A549 (cell line): ENCODE measurements at regions not wholly inside any gene's neighbourhood (a gene's known extent, or its start where the extent isn't known, plus 50 kb on each side); places are given as distances from the start of the nearest gene placed in this dataset.

Experiments
- ATAC-seq, 2 experiments: fragments of 200-7000 bp in 1 of 2; fragments of >200 bp in 1 of 2; cut with Nextera tagmentation in 1 of 2; cut with Tn5 transposase in 1 of 2; 3 replicates each; pipeline versions ENCODE4 v1.8.0 to v1.9.1; 2018 to 2020; ENCODE audit warnings: mild to moderate bottlenecking in 1 of 2, moderate library complexity in 1 of 2
- CTCF ChIA-PET: fragments of 300-600 bp; sonication (Branson Sonifier 250); formaldehyde crosslinking; extraction: SDS; loops from one replicate; lab custom pipeline; 2021; ENCODE audit warnings: antibody characterized with exemption, inconsistent platforms; lab: Yijun Ruan, JAX
- POLR2A ChIA-PET: fragments of 350-600 bp; formaldehyde crosslinking; extraction: SDS; loops from one replicate; lab custom pipeline; 2021; ENCODE audit warnings: antibody characterized with exemption, inconsistent platforms; lab: Yijun Ruan, JAX
- DNase-seq, 2 experiments: peaks; one replicate each; pipeline versions ENCODE4 v3.0.0 to v3.0.0-alpha.2; 2011 to 2016; ENCODE audit warnings: low read depth in 1 of 2, low spot score in 1 of 2
- FAIRE-seq: peaks from 2 replicates; lab custom pipeline; 2011; peaks lifted over from hg19 to GRCh38; lab: Jason Lieb, UNC
- H3K27ac ChIP-seq, 2 experiments: fragments of >200 bp; sonication (Bioruptor Twin); formaldehyde crosslinking; 3 replicates each; pipeline ENCODE4 v1.5.1; 2016 to 2017
- H3K4me1 ChIP-seq: fragments of >200 bp; sonication (Bioruptor Twin); formaldehyde crosslinking; 3 replicates; pipeline ENCODE4 v1.6.1; 2016
- H3K4me2 ChIP-seq: fragments of >200 bp; sonication (Bioruptor Twin); formaldehyde crosslinking; 3 replicates; pipeline ENCODE4 v1.6.1; 2016
- H3K4me3 ChIP-seq: fragments of >200 bp; sonication (Bioruptor Twin); formaldehyde crosslinking; 3 replicates; pipeline ENCODE4 v1.5.1; 2016
- H3K9me3 ChIP-seq: fragments of >200 bp; sonication (Bioruptor Twin); formaldehyde crosslinking; 3 replicates; pipeline ENCODE4 v1.6.1; 2016
- BHLHE40 ChIP-seq: IDR thresholded peaks from 2 replicates; pipeline ENCODE4 v1.6.1; 2012; ENCODE audit warnings: low read depth, low read length, inconsistent platforms
- CBX2 ChIP-seq: fragments of 200-600 bp; sonication (generic); IDR thresholded peaks from 2 replicates; pipeline ENCODE4 v1.6.1; 2016; ENCODE audit warnings: low read depth, mild to moderate bottlenecking, borderline replicate concordance
- CBX8 ChIP-seq: fragments of 200-600 bp; sonication (generic); IDR thresholded peaks from 2 replicates; pipeline ENCODE4 v1.6.1; 2016
- CEBPB ChIP-seq, 2 experiments: fragments of >200 bp in 1 of 2; sonication (Bioruptor Twin) in 1 of 2; formaldehyde crosslinking in 1 of 2; IDR thresholded peaks; 2 replicates each; pipeline ENCODE4 v1.6.1; 2012 to 2016
- CTCF ChIP-seq: fragments of >200 bp; sonication (Bioruptor Twin); formaldehyde crosslinking; IDR thresholded peaks from 3 replicates; pipeline ENCODE4 v1.5.1; 2016
- EHF ChIP-seq: fragments of 250-450 bp; sonication (Bioruptor Pico); IDR thresholded peaks from 2 replicates; pipeline ENCODE4 v1.5.0; 2020; ENCODE audit warnings: mild to moderate bottlenecking
- ELK1 ChIP-seq: fragments of 150-350 bp; IDR thresholded peaks from 2 replicates; pipeline ENCODE4 v1.6.1; 2014; ENCODE audit warnings: low read depth, mild to moderate bottlenecking, low read length
- FOSB ChIP-seq: fragments of 250-450 bp; sonication (Bioruptor Pico); IDR thresholded peaks from 2 replicates; pipeline ENCODE4 v1.5.0; 2020; ENCODE audit warnings: mild to moderate bottlenecking, moderate library complexity
- HDAC2 ChIP-seq: fragments of 200-600 bp; sonication (generic); IDR thresholded peaks from 2 replicates; pipeline ENCODE4 v1.6.1; 2016
- HOXA7 ChIP-seq: fragments of 250-450 bp; sonication (Bioruptor Pico); IDR thresholded peaks from 2 replicates; pipeline ENCODE4 v1.5.0; 2020; ENCODE audit warnings: mild to moderate bottlenecking, moderate library complexity
- HOXB13 ChIP-seq: fragments of 250-450 bp; sonication (Bioruptor Pico); IDR thresholded peaks from 2 replicates; pipeline ENCODE4 v1.5.0; 2020; ENCODE audit warnings: low read depth, mild to moderate bottlenecking, moderate library complexity
- HOXB5 ChIP-seq: fragments of 250-450 bp; sonication (Bioruptor Pico); IDR thresholded peaks from 2 replicates; pipeline ENCODE4 v1.5.0; 2020; ENCODE audit warnings: mild to moderate bottlenecking, moderate library complexity
- JUN ChIP-seq, 2 experiments: fragments of >200 bp; sonication (Bioruptor Twin); formaldehyde crosslinking; IDR thresholded peaks; 2 replicates in 1 of 2; 3 replicates in 1 of 2; pipeline ENCODE4 v1.6.1; 2016 to 2017
- KDM1A ChIP-seq: fragments of 200-600 bp; sonication (generic); IDR thresholded peaks from 2 replicates; pipeline ENCODE4 v1.6.1; 2016; ENCODE audit warnings: low read depth, mild to moderate bottlenecking
- KDM5A ChIP-seq: fragments of 200-600 bp; sonication (generic); IDR thresholded peaks from 2 replicates; pipeline ENCODE4 v1.6.1; 2016; ENCODE audit warnings: antibody characterized with exemption, mild to moderate bottlenecking
- PBX3 ChIP-seq: IDR thresholded peaks from 2 replicates; pipeline ENCODE4 v1.6.1; 2012
- PHF8 ChIP-seq: fragments of 200-600 bp; sonication (generic); IDR thresholded peaks from 2 replicates; pipeline ENCODE4 v1.6.1; 2016; ENCODE audit warnings: low read depth, mild to moderate bottlenecking, antibody characterized with exemption, moderate library complexity, borderline replicate concordance
- POLR2A ChIP-seq: IDR thresholded peaks from 2 replicates; pipeline ENCODE4 v1.6.1; 2012; ENCODE audit warnings: mild to moderate bottlenecking, low read length
- POLR2AphosphoS2 ChIP-seq: conservative IDR thresholded peaks from 2 replicates; pipeline ENCODE4 v1.6.1; 2012; ENCODE audit warnings: low read length, improper control_type of control experiment, inconsistent platforms
- RFX5 ChIP-seq: fragments of 450-650 bp; IDR thresholded peaks from 2 replicates; pipeline ENCODE4 v1.7.1; 2014; ENCODE audit warnings: antibody characterized with exemption, mild to moderate bottlenecking, moderate library complexity
- SREBF2 ChIP-seq: fragments of 450-650 bp; IDR thresholded peaks from 2 replicates; pipeline ENCODE4 v1.6.1; 2014; ENCODE audit warnings: mild to moderate bottlenecking, moderate library complexity
- TFCP2L1 ChIP-seq: fragments of 250-450 bp; sonication (Bioruptor Pico); IDR thresholded peaks from 2 replicates; pipeline ENCODE4 v1.5.0; 2021; ENCODE audit warnings: mild to moderate bottlenecking
- ZC3H11A ChIP-seq: fragments of 450-650 bp; IDR thresholded peaks from 2 replicates; pipeline ENCODE4 v1.6.1; 2014; ENCODE audit warnings: antibody characterized with exemption, mild to moderate bottlenecking
- ZFP36 ChIP-seq: fragments of 450-650 bp; IDR thresholded peaks from 2 replicates; pipeline ENCODE4 v1.6.1; 2014; ENCODE audit warnings: borderline replicate concordance; ENCODE audit not compliant: partially characterized antibody
- WGBS: methylation state at CpG from one replicate; pipeline ENCODE4 v1.1.6; 2017; ENCODE audit errors: missing lambda C conversion rate; 5-methylcytosine and 5-hydroxymethylcytosine counted together

GRCh38 chr6:159640322-159640721 lies 52.7 kb downstream of the SOD2 start:
- no peak overlapping the region for H3K4me2 ChIP-seq
- 46% methylated on average over 2 of the region's 2 CpGs for WGBS
- no peak overlapping the region for H3K4me3 ChIP-seq
- DNase-seq, result no peak
- no peak overlapping the region for H3K27ac ChIP-seq
- TF ChIP-seq HDAC2 (no peak), POLR2AphosphoS2 (no peak), ELK1 (no peak), ZC3H11A (no peak), HOXA7 (CRISPR knock-in tag) (no peak), CBX2 (no peak), CEBPB (IDR thresholded peaks at IDR 0.05) (no peak)
- ATAC-seq, result no peak
- POLR2A ChIA-PET, result no interaction called here
- CTCF ChIA-PET, result interaction anchor here (0.9 to 1.7 kb wide), 4 partner anchors 14 to 466 kb away, joined by 3 to 10 read pairs (median 4); no protein-coding TSS in a partner anchor
- H3K4me1 ChIP-seq, result no peaks in the 10 kb centered on the region; the same call in 2 of the 3 replicates
- 0 out of 3 replicates have a peak, but pooled peaks cover 6% of the 10 kb centered on the region for H3K9me3 ChIP-seq
- no peak for FAIRE-seq

GRCh38 chr6:159639721-159640120 lies 53.3 kb downstream of the SOD2 start:
- Histone ChIP-seq H3K27ac (no peak overlapping the region), H3K4me2 (no peak overlapping the region), H3K9me3 (0 out of 3 replicates have a peak, but pooled peaks cover 6% of the 10 kb centered on the region), H3K4me3 (no peak overlapping the region), H3K4me1 (no peaks in the 10 kb centered on the region)
- DNase-seq (no peak), ATAC-seq (no peak), FAIRE-seq (no peak)
- WGBS, result 45% methylated on average over 3 of the region's 3 CpGs
- CTCF ChIA-PET, result no interaction called here
- TF ChIP-seq HDAC2, result no peak
- no peak for TF ChIP-seq RFX5
- no peak for TF ChIP-seq CBX8
- no peak for TF ChIP-seq CBX2
- no peak for TF ChIP-seq EHF (CRISPR knock-in tag)
- no peak for TF ChIP-seq PHF8
- no peak for TF ChIP-seq KDM5A
- TF ChIP-seq JUN (IDR thresholded peaks at IDR 0.05), result no peak
- TF ChIP-seq HOXB13, result no peak
- no peak for TF ChIP-seq KDM1A
- no peak for TF ChIP-seq SREBF2
- TF ChIP-seq PBX3, result no peak
- TF ChIP-seq CTCF, result no peak
- no peak for TF ChIP-seq BHLHE40
- TF ChIP-seq TFCP2L1 (CRISPR knock-in tag), result no peak
- no peak for TF ChIP-seq FOSB (CRISPR knock-in tag)
- TF ChIP-seq POLR2A, result no peak
- TF ChIP-seq HOXB5 (CRISPR knock-in tag), result no peak
- POLR2A ChIA-PET, result no interaction called here

GRCh38 chr6:159633196-159633595 lies 59.8 kb downstream of the SOD2 start:
- Histone ChIP-seq H3K4me3 (no peak overlapping the region), H3K4me1 (no peaks in the 10 kb centered on the region), H3K9me3 (0 out of 3 replicates have a peak, but pooled peaks cover 3% of the 10 kb centered on the region), H3K27ac (no peak overlapping the region), H3K4me2 (no peak overlapping the region)
- peak in 1 of 2 experiments; percentile 63; a peak in 1 of 6 replicates for ATAC-seq
- 35% methylated on average over 5 of the region's 5 CpGs for WGBS
- POLR2A ChIA-PET, result no interaction called here
- peak; percentile 18 to 30 for DNase-seq
- CTCF ChIA-PET, result interaction anchor here (1.2 to 2.1 kb wide), 10 partner anchors 10 to 464 kb away, joined by 3 to 12 read pairs (median 5); partner anchors contain the start of gene FNDC1
- no peak for FAIRE-seq
- TF ChIP-seq CTCF (peak; percentile 47), ZFP36 (no peak)
